ENCODE measurements at regions not wholly inside any gene's neighbourhood (a gene's known extent, or its start where the extent isn't known, plus 50 kb on each side); places are given as distances from the start of the nearest gene placed in this dataset.

DNA sequence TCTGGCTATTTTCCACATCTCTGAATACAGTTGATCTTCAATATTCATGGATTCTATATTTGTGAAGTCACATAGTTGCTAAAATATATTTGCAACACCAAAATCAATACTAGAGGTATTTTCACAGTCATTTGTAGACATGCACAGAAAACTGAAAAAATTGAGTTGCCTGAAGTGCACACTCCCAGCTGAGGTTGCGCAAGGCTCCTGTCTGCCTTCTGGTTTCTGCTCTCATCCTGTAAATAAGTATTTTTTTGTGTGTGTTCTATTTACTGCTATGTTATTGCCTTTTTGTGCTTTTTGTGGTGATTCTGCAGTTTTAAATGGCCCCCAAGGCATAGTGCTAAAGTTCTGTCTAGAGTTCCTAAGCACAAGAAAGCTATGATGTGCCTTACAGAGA, 371.1 kb upstream of the GRAMD2B start:
- no peak overlapping the region for H3K4me3 ChIP-seq (replicated peaks; ENCODE audit: low read depth, low read length)
- DNase-seq (ENCODE audit: low read depth): peak; percentile 39
- TF ChIP-seq CTCF (IDR thresholded peaks at IDR 0.05; ENCODE audit: low read length, missing control alignments): no peak

DNA sequence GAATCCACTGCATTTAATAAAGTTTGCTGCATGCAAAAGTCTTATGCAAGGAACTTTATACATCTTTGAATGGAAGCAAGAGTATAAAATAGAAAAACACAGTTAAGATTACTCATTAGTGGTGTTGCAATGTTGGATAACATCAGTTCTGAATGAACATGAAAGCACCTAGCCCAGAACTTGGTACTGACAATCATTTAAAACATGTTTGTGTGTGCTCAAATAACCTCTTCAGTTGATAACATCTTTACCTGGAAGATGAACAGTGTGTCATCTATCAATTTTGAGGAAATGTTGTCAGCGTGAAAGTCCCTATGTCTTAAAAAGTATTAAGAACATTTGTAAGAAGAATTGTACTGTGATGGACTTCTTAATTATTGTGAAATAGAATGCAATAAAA, 370.4 kb upstream of the GRAMD2B start:
- TF ChIP-seq CTCF (IDR thresholded peaks at IDR 0.05; ENCODE audit: low read length, missing control alignments): no peak
- no peak overlapping the region for H3K4me3 ChIP-seq (replicated peaks; ENCODE audit: low read depth, low read length)
- no peak for DNase-seq (ENCODE audit: low read depth)

DNA sequence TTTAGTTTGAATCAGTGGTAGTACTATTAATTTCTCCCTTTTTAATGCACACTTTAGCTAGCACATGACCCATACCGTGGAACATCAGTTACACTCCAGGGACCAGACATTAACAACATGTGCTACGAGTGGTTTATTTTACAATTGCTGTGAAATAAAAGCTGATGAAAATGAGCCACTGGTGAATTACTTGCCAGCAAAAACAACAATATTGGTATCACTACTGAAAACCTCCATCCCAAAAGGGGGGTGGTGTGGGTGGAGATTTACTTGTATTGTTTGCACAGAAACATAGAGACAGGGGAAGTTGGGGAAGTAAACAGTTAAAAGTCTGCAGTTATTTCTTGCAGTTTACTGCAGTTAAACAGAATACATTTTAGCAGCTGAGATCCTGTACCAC, 369.6 kb upstream of the GRAMD2B start:
- DNase-seq (ENCODE audit: low read depth): no peak
- TF ChIP-seq CTCF (IDR thresholded peaks at IDR 0.05; ENCODE audit: low read length, missing control alignments): no peak
- no peak overlapping the region for H3K4me3 ChIP-seq (replicated peaks; ENCODE audit: low read depth, low read length)

- no peak for TF ChIP-seq CTCF (IDR thresholded peaks at IDR 0.05; ENCODE audit: low read length, missing control alignments)
- no peak overlapping the region for H3K4me3 ChIP-seq (replicated peaks; ENCODE audit: low read depth, low read length)
Measured at GRCh38 chr5:126054577-126055347, 368.4 kb upstream of the GRAMD2B start.

DNA sequence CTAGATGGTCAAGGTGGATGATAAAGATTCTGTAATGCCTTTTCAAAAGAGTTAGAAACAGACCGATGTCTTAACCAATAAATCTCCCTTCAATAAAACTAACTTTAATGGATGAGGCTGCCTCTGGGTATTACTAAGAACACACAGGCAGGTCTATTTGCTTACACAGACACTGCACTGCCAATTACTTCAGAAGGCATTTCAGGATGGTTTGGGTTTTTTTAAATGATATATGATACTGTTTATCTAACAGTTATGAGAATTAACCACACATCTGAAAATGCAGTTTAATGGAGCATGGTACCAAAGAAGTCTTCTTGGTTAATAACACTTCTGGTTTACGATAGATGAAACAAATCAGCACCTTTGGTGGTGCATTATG, 367.9 kb upstream of the GRAMD2B start:
- H3K4me3 ChIP-seq (replicated peaks; ENCODE audit: low read depth, low read length): no peak overlapping the region
- DNase-seq (ENCODE audit: low read depth): no peak
- no peak for TF ChIP-seq CTCF (IDR thresholded peaks at IDR 0.05; ENCODE audit: low read length, missing control alignments)

More at GRCh38 chr5:126054577-126055347, 368.4 kb upstream of the GRAMD2B start:
- no peak for DNase-seq (ENCODE audit: low read depth)

GRCh38 chr5:126056352-126056751, 366.9 kb upstream of the GRAMD2B start:
- no peak overlapping the region for H3K4me3 ChIP-seq (replicated peaks; ENCODE audit: low read depth, low read length)
- DNase-seq (ENCODE audit: low read depth): no peak
- no peak for TF ChIP-seq CTCF (IDR thresholded peaks at IDR 0.05; ENCODE audit: low read length, missing control alignments)
